Keratinocyte (primary cell): ENCODE measurements at regions not wholly inside any gene's neighbourhood (a gene's known extent, or its start where the extent isn't known, plus 50 kb on each side); places are given as distances from the start of the nearest gene placed in this dataset.
"Not testable (repeated sequence)": the region's sequence is repeated elsewhere in the genome, so short reads cannot be mapped to it uniquely, and the experiment has no call there.

Experiments
- DNase-seq: peaks from one replicate; pipeline ENCODE4 v3.0.0-alpha.2; 2011; ENCODE audit warnings: low read depth, missing footprints, low spot score
- FAIRE-seq: peaks from 2 replicates; lab custom pipeline; 2011; peaks lifted over from hg19 to GRCh38; lab: Jason Lieb, UNC
- H2AFZ ChIP-seq: 2 replicates; pipeline ENCODE4 v1.6.0; 2012; ENCODE audit warnings: low read length, control low read depth, inconsistent platforms; ENCODE audit not compliant: control insufficient read depth
- H3K27ac ChIP-seq: 2 replicates; pipeline ENCODE4 v1.5.1; 2011; ENCODE audit warnings: low read length; ENCODE audit not compliant: control insufficient read depth, insufficient read depth
- H3K27me3 ChIP-seq: 3 replicates; pipeline ENCODE4 v1.6.0; 2011; ENCODE audit warnings: low read length; ENCODE audit not compliant: control insufficient read depth, insufficient read depth; ENCODE audit errors: extremely low read depth
- H3K36me3 ChIP-seq, 2 experiments: 2 replicates in 1 of 2; 3 replicates in 1 of 2; pipeline ENCODE4 v1.5.1; 2011; ENCODE audit warnings: low read length in 2 of 2, mild to moderate bottlenecking in 1 of 2; ENCODE audit not compliant: control insufficient read depth in 2 of 2, insufficient read depth in 2 of 2; ENCODE audit errors: extremely low read depth in 1 of 2
- H3K4me1 ChIP-seq: 3 replicates; pipeline ENCODE4 v1.5.1; 2011; ENCODE audit warnings: low read length; ENCODE audit not compliant: control insufficient read depth, insufficient read depth; ENCODE audit errors: extremely low read depth
- H3K4me2 ChIP-seq: 3 replicates; pipeline ENCODE4 v1.6.0; 2011; ENCODE audit warnings: low read depth, low read length; ENCODE audit not compliant: control insufficient read depth, insufficient read depth; ENCODE audit errors: extremely low read depth
- H3K4me3 ChIP-seq, 3 experiments: fragments of 200-600 bp in 1 of 3; sonication (generic) in 1 of 3; 2 replicates in 2 of 3; 3 replicates in 1 of 3; pipeline ENCODE4 v1.5.1; 2011 to 2016; ENCODE audit warnings: low read length in 3 of 3, mild to moderate bottlenecking in 3 of 3, control low read depth in 2 of 3, inconsistent platforms in 1 of 3, low read depth in 1 of 3, mixed read lengths in 1 of 3, mixed run types in 1 of 3, moderate library complexity in 1 of 3; ENCODE audit not compliant: control insufficient read depth in 2 of 3, insufficient read depth in 2 of 3; ENCODE audit errors: extremely low read depth in 1 of 3
- H3K79me2 ChIP-seq: 2 replicates; pipeline ENCODE4 v1.6.0; 2012; ENCODE audit warnings: low read length; ENCODE audit not compliant: control insufficient read depth, insufficient read depth
- H3K9ac ChIP-seq: 3 replicates; pipeline ENCODE4 v1.6.0; 2011; ENCODE audit warnings: low read length; ENCODE audit not compliant: control insufficient read depth, insufficient read depth; ENCODE audit errors: extremely low read depth
- H3K9me1 ChIP-seq: 3 replicates; pipeline ENCODE4 v1.6.0; 2011; ENCODE audit warnings: low read length; ENCODE audit not compliant: control insufficient read depth, insufficient read depth; ENCODE audit errors: extremely low read depth
- H3K9me3 ChIP-seq: 2 replicates; pipeline ENCODE4 v1.5.1; 2012; ENCODE audit warnings: low read depth, low read length; ENCODE audit not compliant: control insufficient read depth
- H4K20me1 ChIP-seq: 3 replicates; pipeline ENCODE4 v1.6.0; 2011; ENCODE audit warnings: low read length; ENCODE audit not compliant: control insufficient read depth, insufficient read depth; ENCODE audit errors: extremely low read depth
- CTCF ChIP-seq, 3 experiments: IDR thresholded peaks in 1 of 3; conservative IDR thresholded peaks in 1 of 3; optimal IDR thresholded peaks in 1 of 3; 2 replicates in 2 of 3; 3 replicates in 1 of 3; pipeline versions ENCODE3 to v1.5.1; 2011; ENCODE audit warnings: low read length in 3 of 3, mild to moderate bottlenecking in 3 of 3, moderate library complexity in 2 of 3, control low read depth in 1 of 3, inconsistent platforms in 1 of 3; ENCODE audit not compliant: insufficient read depth in 2 of 3; ENCODE audit errors: extremely low read depth in 1 of 3
- EZH2 ChIP-seq: IDR thresholded peaks from one replicate; pipeline ENCODE4 v1.6.1; 2012; ENCODE audit warnings: inconsistent platforms, mild to moderate bottlenecking, low read length, moderate library complexity
- dilution Hi-C: fragments of 300-500 bp; cut with MboI; formaldehyde crosslinking; loops from one replicate; pipeline ENCODE4 v1.7.0; 2020; ENCODE audit warnings: low sequenced_read_pairs; ENCODE audit not compliant: extremely low pct_ligation_motif_present

GRCh38 chr13:33561627-33562026, 256.3 kb upstream of the RFC3 start:
- no peak for DNase-seq
- TF ChIP-seq CTCF (optimal IDR thresholded peaks at IDR 0.05 in 1 of 3, IDR thresholded peaks at IDR 0.05 in 1 of 3, conservative IDR thresholded peaks at IDR 0.05 in 1 of 3; ENCODE audit: extremely low read depth in 1 of 3, insufficient read depth in 2 of 3, low read length in 3 of 3) (no peak), EZH2 (no peak)

DNA sequence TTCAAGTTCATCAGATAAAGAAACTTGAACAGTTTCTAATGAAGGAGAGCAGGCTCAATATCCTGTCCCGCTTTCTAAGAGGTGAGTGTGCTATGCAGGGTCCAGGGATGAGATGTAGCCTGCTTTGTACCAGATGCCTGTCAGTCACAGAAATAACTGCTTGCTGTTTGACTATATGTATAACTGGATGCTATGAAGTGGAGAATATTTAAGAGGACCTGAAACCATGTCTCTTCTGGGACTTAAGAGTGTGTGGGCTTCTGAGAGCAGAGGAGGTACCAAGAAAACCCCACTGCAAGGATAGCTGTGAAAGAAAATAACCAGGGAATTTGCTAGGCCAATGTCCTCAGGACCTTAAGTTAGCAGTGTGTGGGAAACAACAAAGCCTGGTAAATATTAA, 246.3 kb upstream of the RFC3 start:
- dilution Hi-C loops: no loop called here
- no peaks in the 10 kb centered on the region for H3K79me2 ChIP-seq
- H3K27me3 ChIP-seq: no peaks in the 10 kb centered on the region
- H3K9me3 ChIP-seq: no peaks in the 10 kb centered on the region
- H2AFZ ChIP-seq: no peak overlapping the region
- FAIRE-seq (no peak), DNase-seq (no peak)
- no peak overlapping the region for H3K4me3 ChIP-seq
- no peak overlapping the region for H3K9ac ChIP-seq
- H4K20me1 ChIP-seq: no peaks in the 10 kb centered on the region
- TF ChIP-seq CTCF (optimal IDR thresholded peaks at IDR 0.05 in 1 of 3, IDR thresholded peaks at IDR 0.05 in 1 of 3, conservative IDR thresholded peaks at IDR 0.05 in 1 of 3; ENCODE audit: extremely low read depth in 1 of 3, insufficient read depth in 2 of 3, low read length in 3 of 3): no peak
- no peak for TF ChIP-seq EZH2
- H3K9me1 ChIP-seq: no peaks in the 10 kb centered on the region
- no peaks in the 10 kb centered on the region for H3K36me3 ChIP-seq
- no peaks in the 10 kb centered on the region for H3K4me1 ChIP-seq
- no peak overlapping the region for H3K27ac ChIP-seq
- no peak overlapping the region for H3K4me2 ChIP-seq

More at GRCh38 chr13:33561627-33562026, 256.3 kb upstream of the RFC3 start:
- no peak for FAIRE-seq
- H3K9me3 ChIP-seq: no peaks in the 10 kb centered on the region
- H2AFZ ChIP-seq: no peak overlapping the region
- dilution Hi-C loops: no loop called here
- no peak overlapping the region for H3K4me3 ChIP-seq
- H3K27me3 ChIP-seq: no peaks in the 10 kb centered on the region
- no peak overlapping the region for H3K9ac ChIP-seq
- H3K27ac ChIP-seq: no peak overlapping the region
- H3K79me2 ChIP-seq: no peaks in the 10 kb centered on the region
- no peaks in the 10 kb centered on the region for H3K9me1 ChIP-seq
- H3K36me3 ChIP-seq: no peaks in the 10 kb centered on the region
- no peak overlapping the region for H3K4me2 ChIP-seq
- H4K20me1 ChIP-seq: no peaks in the 10 kb centered on the region
- no peaks in the 10 kb centered on the region for H3K4me1 ChIP-seq

DNA sequence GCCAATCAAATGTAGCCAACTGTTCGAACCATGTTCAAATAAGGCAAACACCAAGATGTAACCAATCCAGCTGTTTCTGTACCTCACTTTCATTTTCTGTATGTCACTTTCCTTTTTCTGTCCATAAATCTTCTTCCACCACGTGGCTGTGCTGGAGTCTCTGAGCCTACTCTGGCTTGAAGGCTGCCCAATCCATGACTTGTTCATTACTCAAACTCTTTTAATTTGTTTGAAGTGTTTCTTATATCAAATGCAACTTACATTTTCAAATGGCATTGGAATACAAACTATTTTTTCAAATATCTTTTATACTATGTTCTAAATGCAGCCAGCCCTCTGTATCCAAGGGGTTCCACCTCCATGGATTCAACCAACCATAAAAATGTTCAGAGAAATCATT, 245.6 kb upstream of the RFC3 start:
- dilution Hi-C loops, H3K79me2 ChIP-seq, H3K9ac ChIP-seq, H3K27ac ChIP-seq, H3K36me3 ChIP-seq, DNase-seq, H3K27me3 ChIP-seq, H3K4me1 ChIP-seq, FAIRE-seq, H2AFZ ChIP-seq, H3K9me1 ChIP-seq, H3K4me3 ChIP-seq, H3K9me3 ChIP-seq, H4K20me1 ChIP-seq, H3K4me2 ChIP-seq: not testable (repeated sequence)
